Liver (tissue), 8 donors: ENCODE measurements at regions not wholly inside any gene's neighbourhood (a gene's known extent, or its start where the extent isn't known, plus 50 kb on each side); places are given as distances from the start of the nearest gene placed in this dataset.

ENCODE experiments used
- DNase-seq: peaks from one replicate; pipeline ENCODE4 v3.0.0-alpha.2; 2017; ENCODE audit warnings: low spot score
- H3K27ac ChIP-seq, 2 donors: one replicate each; pipeline ENCODE4 v1.7.0; 2013; ENCODE audit warnings: inconsistent platforms in 2 of 2, low read length in 2 of 2, control low read depth in 1 of 2, low read depth in 1 of 2, mild to moderate bottlenecking in 1 of 2
- H3K27me3 ChIP-seq, 4 donors: one replicate each; pipeline versions ENCODE4 v1.6.1 to v1.7.0; 2013; ENCODE audit warnings: low read length in 3 of 4, inconsistent platforms in 1 of 4, mild to moderate bottlenecking in 1 of 4, moderate library complexity in 1 of 4; ENCODE audit not compliant: control insufficient read depth in 4 of 4, insufficient read depth in 4 of 4
- H3K36me3 ChIP-seq, 4 donors: one replicate each; pipeline versions ENCODE4 v1.6.1 to v1.7.0; 2013; ENCODE audit warnings: low read length in 3 of 4, mild to moderate bottlenecking in 3 of 4, low read depth in 1 of 4, moderate library complexity in 1 of 4; ENCODE audit not compliant: control insufficient read depth in 4 of 4, insufficient read depth in 3 of 4
- H3K4me1 ChIP-seq, 4 donors: one replicate each; pipeline versions ENCODE4 v1.6.1 to v1.7.0; 2013; ENCODE audit warnings: low read length in 3 of 4, mild to moderate bottlenecking in 3 of 4, moderate library complexity in 1 of 4; ENCODE audit not compliant: control insufficient read depth in 4 of 4, insufficient read depth in 4 of 4
- H3K4me3 ChIP-seq, 3 donors: one replicate each; pipeline versions ENCODE4 v1.6.1 to v1.7.0; 2013; ENCODE audit warnings: low read length in 3 of 3, control low read depth in 1 of 3, low read depth in 1 of 3, mild to moderate bottlenecking in 1 of 3
- H3K9ac ChIP-seq, 2 donors: one replicate each; pipeline ENCODE4 v1.7.0; 2013; ENCODE audit warnings: low read length in 2 of 2, mild to moderate bottlenecking in 2 of 2, moderate library complexity in 2 of 2, control low read depth in 1 of 2, low read depth in 1 of 2
- H3K9me3 ChIP-seq, 4 donors: one replicate each; pipeline versions ENCODE4 v1.6.1 to v1.7.0; 2013; ENCODE audit warnings: low read length in 3 of 4; ENCODE audit not compliant: control insufficient read depth in 4 of 4
- CTCF ChIP-seq: fragments of 150-350 bp; IDR thresholded peaks from 2 replicates; pipeline ENCODE4 v1.5.1; 2017; ENCODE audit warnings: improper control_type of control experiment, low read depth, low read length; ENCODE audit not compliant: missing input control
- EGR1 ChIP-seq, 2 donors: IDR thresholded peaks; 2 replicates each; pipeline ENCODE4 v1.6.1; 2016 to 2018; ENCODE audit warnings: antibody characterized with exemption in 2 of 2, low read depth in 2 of 2
- FOXA1 ChIP-seq: IDR thresholded peaks from 2 replicates; pipeline ENCODE4 v1.6.1; 2016; ENCODE audit warnings: antibody characterized with exemption
- GABPA ChIP-seq, 2 donors: IDR thresholded peaks in 1 of 2; conservative IDR thresholded peaks in 1 of 2; 2 replicates each; pipeline ENCODE4 v1.6.1; 2016; ENCODE audit warnings: antibody characterized with exemption in 2 of 2, mild to moderate bottlenecking in 1 of 2, moderate library complexity in 1 of 2
- HNF4A ChIP-seq, 2 donors: conservative IDR thresholded peaks; 2 replicates each; pipeline ENCODE4 v1.6.1; 2016; ENCODE audit warnings: antibody characterized with exemption in 2 of 2, mild to moderate bottlenecking in 2 of 2
- HNF4G ChIP-seq: IDR thresholded peaks from 2 replicates; pipeline ENCODE4 v1.6.1; 2016; ENCODE audit warnings: antibody characterized with exemption
- JUND ChIP-seq, 2 donors: IDR thresholded peaks; 2 replicates each; pipeline ENCODE4 v1.6.1; 2016; ENCODE audit warnings: antibody characterized with exemption in 2 of 2
- MAX ChIP-seq: IDR thresholded peaks from 2 replicates; pipeline ENCODE4 v1.6.1; 2016; ENCODE audit warnings: antibody characterized with exemption
- NR2F2 ChIP-seq: IDR thresholded peaks from 2 replicates; pipeline ENCODE4 v1.6.1; 2016; ENCODE audit warnings: antibody characterized with exemption
- RAD21 ChIP-seq, 2 donors: IDR thresholded peaks; 2 replicates each; pipeline ENCODE4 v1.6.1; 2016; ENCODE audit warnings: antibody characterized with exemption in 2 of 2, mild to moderate bottlenecking in 2 of 2
- RXRA ChIP-seq, 2 donors: IDR thresholded peaks; 2 replicates each; pipeline ENCODE4 v1.6.1; 2017 to 2018; ENCODE audit warnings: antibody characterized with exemption in 2 of 2, mild to moderate bottlenecking in 1 of 2
- SP1 ChIP-seq: IDR thresholded peaks from 2 replicates; pipeline ENCODE4 v1.6.1; 2018; ENCODE audit warnings: antibody characterized with exemption, mild to moderate bottlenecking
- TAF1 ChIP-seq: conservative IDR thresholded peaks from 2 replicates; pipeline ENCODE4 v1.6.1; 2016; ENCODE audit warnings: antibody characterized with exemption, mild to moderate bottlenecking
- YY1 ChIP-seq: IDR thresholded peaks from 2 replicates; pipeline ENCODE4 v1.6.1; 2016; ENCODE audit warnings: antibody characterized with exemption, mild to moderate bottlenecking
- WGBS: extraction: QIAGEN DNeasy Blood & Tissue Kit; methylation state at CpG from one replicate; pipeline ENCODE4 v1.1.7; 2013; 5-methylcytosine and 5-hydroxymethylcytosine counted together
- TF ChIP-seq, protein P1 (sequence below): IDR thresholded peaks from 2 replicates; pipeline ENCODE4 v1.6.1; 2016; ENCODE audit warnings: antibody characterized with exemption
- TF ChIP-seq, protein P2 (sequence below): IDR thresholded peaks from 2 replicates; pipeline ENCODE4 v1.6.1; 2016; ENCODE audit warnings: antibody characterized with exemption, mild to moderate bottlenecking
- TF ChIP-seq, protein P3 (sequence below): IDR thresholded peaks from 2 replicates; pipeline ENCODE4 v1.6.1; 2016; ENCODE audit warnings: antibody characterized with exemption
- donor health status: healthy.
- donor health status: healthy.
- donor health status: healthy.
- donor health status: healthy.
- donor health status: healthy.

DNA sequence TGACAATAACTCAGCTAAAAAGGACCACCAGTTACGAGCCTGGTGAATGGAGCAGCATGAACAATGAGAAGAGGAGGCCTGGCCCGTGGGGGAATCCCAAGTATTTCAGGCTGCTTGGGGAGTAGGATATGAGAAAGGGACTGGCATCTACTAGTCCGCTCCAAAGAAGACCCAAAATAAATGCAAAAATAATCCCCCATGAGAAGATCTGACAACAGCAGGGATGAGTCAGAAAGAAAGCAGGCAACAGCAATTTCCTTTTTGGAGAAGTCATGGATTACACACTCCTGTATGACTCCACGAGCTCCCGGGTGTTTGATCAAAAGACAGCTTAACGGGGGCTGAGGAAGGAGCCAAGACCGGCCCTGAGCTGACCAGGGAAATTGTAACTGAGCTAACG is 111.4 kb downstream of the SOX11 start (continued):
- TF ChIP-seq GABPA (IDR thresholded peaks at IDR 0.05 in 1 of 2, conservative IDR thresholded peaks at IDR 0.05 in 1 of 2) (no peak), YY1 (no peak)

GRCh38 chr2:5818961-5819600 is 126.9 kb downstream of the SOX11 start:
- DNase-seq, result no peak

GRCh38 chr2:5824126-5824525 is 131.9 kb downstream of the SOX11 start:
- 75% methylated on average over 2 of the region's 2 CpGs for WGBS
- H3K4me3 ChIP-seq, result no peak overlapping the region
- DNase-seq, result no peak

More at GRCh38 chr2:5818961-5819600, 126.9 kb downstream of the SOX11 start:
- H3K9ac ChIP-seq, result no peak overlapping the region
- H3K4me3 ChIP-seq, result no peak overlapping the region
- no peaks in the 10 kb centered on the region for H3K9me3 ChIP-seq
- H3K27ac ChIP-seq, result no peak overlapping the region
- no peaks in the 10 kb centered on the region for H3K4me1 ChIP-seq
- no peak for TF ChIP-seq HNF4A (conservative IDR thresholded peaks at IDR 0.05)
- no peaks in the 10 kb centered on the region for H3K27me3 ChIP-seq
- 55% methylated on average over 3 of the region's 3 CpGs for WGBS
- no peaks in the 10 kb centered on the region for H3K36me3 ChIP-seq

DNA sequence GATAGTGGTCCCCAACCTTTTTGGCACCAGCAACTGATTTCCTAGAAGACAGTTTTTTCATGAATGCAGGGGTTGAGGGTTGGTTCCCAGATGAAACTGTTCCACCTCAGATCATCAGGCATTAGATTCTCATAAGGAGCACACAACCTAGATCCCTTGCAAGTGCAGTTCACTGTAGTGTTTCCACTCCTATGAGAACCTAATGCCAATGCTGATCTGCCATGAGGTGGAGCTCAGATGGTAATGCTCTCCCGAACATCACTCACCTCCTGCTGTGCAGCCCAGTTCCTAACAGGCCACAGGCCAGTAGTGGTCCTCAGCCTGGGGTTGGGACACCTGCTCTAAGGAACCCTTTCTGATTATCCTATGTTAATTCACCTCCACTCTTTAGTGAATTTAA is 133.5 kb downstream of the SOX11 start:
- Histone ChIP-seq H3K9me3 (no peaks in the 10 kb centered on the region), H3K36me3 (no peaks in the 10 kb centered on the region), H3K27me3 (no peaks in the 10 kb centered on the region), H3K4me3 (no peak overlapping the region), H3K4me1 (no peaks in the 10 kb centered on the region), H3K27ac (no peak overlapping the region), H3K9ac (no peak overlapping the region)
- WGBS, result 79% methylated on average over 1 of the region's 1 CpG
- no peak for TF ChIP-seq TAF1
- TF ChIP-seq, protein P1, sequence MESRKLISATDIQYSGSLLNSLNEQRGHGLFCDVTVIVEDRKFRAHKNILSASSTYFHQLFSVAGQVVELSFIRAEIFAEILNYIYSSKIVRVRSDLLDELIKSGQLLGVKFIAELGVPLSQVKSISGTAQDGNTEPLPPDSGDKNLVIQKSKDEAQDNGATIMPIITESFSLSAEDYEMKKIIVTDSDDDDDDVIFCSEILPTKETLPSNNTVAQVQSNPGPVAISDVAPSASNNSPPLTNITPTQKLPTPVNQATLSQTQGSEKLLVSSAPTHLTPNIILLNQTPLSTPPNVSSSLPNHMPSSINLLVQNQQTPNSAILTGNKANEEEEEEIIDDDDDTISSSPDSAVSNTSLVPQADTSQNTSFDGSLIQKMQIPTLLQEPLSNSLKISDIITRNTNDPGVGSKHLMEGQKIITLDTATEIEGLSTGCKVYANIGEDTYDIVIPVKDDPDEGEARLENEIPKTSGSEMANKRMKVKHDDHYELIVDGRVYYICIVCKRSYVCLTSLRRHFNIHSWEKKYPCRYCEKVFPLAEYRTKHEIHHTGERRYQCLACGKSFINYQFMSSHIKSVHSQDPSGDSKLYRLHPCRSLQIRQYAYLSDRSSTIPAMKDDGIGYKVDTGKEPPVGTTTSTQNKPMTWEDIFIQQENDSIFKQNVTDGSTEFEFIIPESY, result no peak
- TF ChIP-seq JUND (IDR thresholded peaks at IDR 0.05), result no peak
- no peak for TF ChIP-seq HNF4G
- no peak for TF ChIP-seq RXRA (IDR thresholded peaks at IDR 0.05)
- TF ChIP-seq, protein P2, sequence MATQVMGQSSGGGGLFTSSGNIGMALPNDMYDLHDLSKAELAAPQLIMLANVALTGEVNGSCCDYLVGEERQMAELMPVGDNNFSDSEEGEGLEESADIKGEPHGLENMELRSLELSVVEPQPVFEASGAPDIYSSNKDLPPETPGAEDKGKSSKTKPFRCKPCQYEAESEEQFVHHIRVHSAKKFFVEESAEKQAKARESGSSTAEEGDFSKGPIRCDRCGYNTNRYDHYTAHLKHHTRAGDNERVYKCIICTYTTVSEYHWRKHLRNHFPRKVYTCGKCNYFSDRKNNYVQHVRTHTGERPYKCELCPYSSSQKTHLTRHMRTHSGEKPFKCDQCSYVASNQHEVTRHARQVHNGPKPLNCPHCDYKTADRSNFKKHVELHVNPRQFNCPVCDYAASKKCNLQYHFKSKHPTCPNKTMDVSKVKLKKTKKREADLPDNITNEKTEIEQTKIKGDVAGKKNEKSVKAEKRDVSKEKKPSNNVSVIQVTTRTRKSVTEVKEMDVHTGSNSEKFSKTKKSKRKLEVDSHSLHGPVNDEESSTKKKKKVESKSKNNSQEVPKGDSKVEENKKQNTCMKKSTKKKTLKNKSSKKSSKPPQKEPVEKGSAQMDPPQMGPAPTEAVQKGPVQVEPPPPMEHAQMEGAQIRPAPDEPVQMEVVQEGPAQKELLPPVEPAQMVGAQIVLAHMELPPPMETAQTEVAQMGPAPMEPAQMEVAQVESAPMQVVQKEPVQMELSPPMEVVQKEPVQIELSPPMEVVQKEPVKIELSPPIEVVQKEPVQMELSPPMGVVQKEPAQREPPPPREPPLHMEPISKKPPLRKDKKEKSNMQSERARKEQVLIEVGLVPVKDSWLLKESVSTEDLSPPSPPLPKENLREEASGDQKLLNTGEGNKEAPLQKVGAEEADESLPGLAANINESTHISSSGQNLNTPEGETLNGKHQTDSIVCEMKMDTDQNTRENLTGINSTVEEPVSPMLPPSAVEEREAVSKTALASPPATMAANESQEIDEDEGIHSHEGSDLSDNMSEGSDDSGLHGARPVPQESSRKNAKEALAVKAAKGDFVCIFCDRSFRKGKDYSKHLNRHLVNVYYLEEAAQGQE, result no peak
- no peak for TF ChIP-seq RAD21 (IDR thresholded peaks at IDR 0.05)
- TF ChIP-seq, protein P3, sequence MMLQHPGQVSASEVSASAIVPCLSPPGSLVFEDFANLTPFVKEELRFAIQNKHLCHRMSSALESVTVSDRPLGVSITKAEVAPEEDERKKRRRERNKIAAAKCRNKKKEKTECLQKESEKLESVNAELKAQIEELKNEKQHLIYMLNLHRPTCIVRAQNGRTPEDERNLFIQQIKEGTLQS, result no peak
- no peak for TF ChIP-seq NR2F2
- TF ChIP-seq CTCF, result no peak
- TF ChIP-seq MAX, result no peak
- TF ChIP-seq SP1, result no peak
- no peak for TF ChIP-seq FOXA1
- TF ChIP-seq HNF4A (conservative IDR thresholded peaks at IDR 0.05), result no peak
- no peak for TF ChIP-seq GABPA (IDR thresholded peaks at IDR 0.05 in 1 of 2, conservative IDR thresholded peaks at IDR 0.05 in 1 of 2)
- TF ChIP-seq YY1, result no peak
- DNase-seq, result no peak

More at GRCh38 chr2:5824126-5824525, 131.9 kb downstream of the SOX11 start:
- Histone ChIP-seq H3K36me3 (no peaks in the 10 kb centered on the region), H3K9ac (no peak overlapping the region), H3K27ac (no peak overlapping the region), H3K9me3 (no peaks in the 10 kb centered on the region), H3K27me3 (no peaks in the 10 kb centered on the region), H3K4me1 (no peaks in the 10 kb centered on the region)
- TF ChIP-seq FOXA1 (no peak), EGR1 (IDR thresholded peaks at IDR 0.05; ENCODE audit: low read depth in 2 of 2) (no peak)
